ENCODE measurements at regions not wholly inside any gene's neighbourhood (a gene's known extent, or its start where the extent isn't known, plus 50 kb on each side); places are given as distances from the start of the nearest gene placed in this dataset.

DNA sequence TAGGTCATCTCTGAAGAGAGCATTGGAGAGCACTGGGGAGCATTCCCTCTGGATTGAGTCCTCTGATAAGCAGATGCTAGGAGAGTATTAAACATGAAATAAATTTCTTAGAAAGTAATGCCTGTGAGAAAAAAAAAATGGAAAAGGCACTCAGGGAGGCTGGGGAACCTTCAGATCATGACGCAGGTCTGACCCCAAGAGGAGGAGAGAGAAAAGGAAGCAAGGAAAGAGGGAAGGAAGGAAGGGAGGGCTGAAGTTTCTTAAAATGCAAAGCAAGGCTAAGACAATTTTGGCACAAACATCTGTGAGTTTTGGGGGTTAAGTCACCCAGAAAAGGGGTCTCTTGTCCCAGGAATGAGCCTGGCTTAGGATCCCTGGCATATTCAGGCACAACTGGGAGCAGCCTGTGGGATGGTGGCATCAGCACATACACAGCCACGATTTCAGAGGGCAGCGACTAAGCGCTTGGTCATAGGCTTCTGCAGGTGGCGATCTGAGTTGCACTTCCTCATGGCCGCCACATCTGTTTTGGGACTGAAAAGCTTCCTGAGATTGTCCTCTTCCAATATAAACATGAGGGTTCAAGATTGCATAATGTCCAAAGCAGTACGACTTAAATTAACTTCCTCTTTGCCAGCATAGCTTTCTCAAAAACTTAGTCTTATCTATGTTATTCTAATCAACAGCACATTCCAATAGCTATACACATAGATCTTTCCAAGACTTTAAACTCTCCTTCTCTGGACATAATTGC lies 692.7 kb downstream of the DNAH5 start:
- TF ChIP-seq POLR2A (IDR thresholded peaks at IDR 0.05) (no peak), EP300 (IDR thresholded peaks at IDR 0.05) (no peak)

Measured in upper lobe of left lung (tissue), 4 donors.